ENCODE measurements at regions not wholly inside any gene's neighbourhood (a gene's known extent, or its start where the extent isn't known, plus 50 kb on each side); places are given as distances from the start of the nearest gene placed in this dataset.

GRCh38 chr5:15222156-15222555 is 277.8 kb upstream of the FBXL7 start:
- TF ChIP-seq CTCF (IDR thresholded peaks at IDR 0.05) (no peak), POLR2A (IDR thresholded peaks at IDR 0.05; ENCODE audit: low read depth) (no peak), EP300 (IDR thresholded peaks at IDR 0.05) (no peak), POLR2AphosphoS5 (IDR thresholded peaks at IDR 0.05) (no peak)

Measured in esophagus muscularis mucosa (tissue), 4 donors.